Peyer's patch (tissue), 4 donors: ENCODE measurements at regions not wholly inside any gene's neighbourhood (a gene's known extent, or its start where the extent isn't known, plus 50 kb on each side); places are given as distances from the start of the nearest gene placed in this dataset.

Experiments
- CTCF ChIP-seq, 6 experiments: fragments of 450-650 bp in 4 of 6; fragments of 200-600 bp in 2 of 6; sonication (generic) in 1 of 6; IDR thresholded peaks; one replicate each; pipeline ENCODE4 v1.5.1; 2017 to 2019; ENCODE audit warnings: antibody characterized with exemption in 6 of 6, mild to moderate bottlenecking in 3 of 6, moderate library complexity in 1 of 6
- POLR2A ChIP-seq, 2 donors: fragments of 450-650 bp; IDR thresholded peaks; one replicate each; pipeline ENCODE4 v1.5.1; 2017; ENCODE audit warnings: antibody characterized with exemption in 2 of 2, mild to moderate bottlenecking in 2 of 2, moderate library complexity in 2 of 2

GRCh38 chr6:2378046-2378657 is 132.7 kb upstream of the GMDS start:
- no peak for TF ChIP-seq CTCF (IDR thresholded peaks at IDR 0.05)
- no peak for TF ChIP-seq POLR2A (IDR thresholded peaks at IDR 0.05)
